GM19238 (cell line): ENCODE measurements at regions not wholly inside any gene's neighbourhood (a gene's known extent, or its start where the extent isn't known, plus 50 kb on each side); places are given as distances from the start of the nearest gene placed in this dataset.

ENCODE experiments used
- DNase-seq: peaks from one replicate; pipeline ENCODE4 v3.0.0; 2011; ENCODE audit warnings: low spot score; ENCODE audit not compliant: insufficient read length

DNA sequence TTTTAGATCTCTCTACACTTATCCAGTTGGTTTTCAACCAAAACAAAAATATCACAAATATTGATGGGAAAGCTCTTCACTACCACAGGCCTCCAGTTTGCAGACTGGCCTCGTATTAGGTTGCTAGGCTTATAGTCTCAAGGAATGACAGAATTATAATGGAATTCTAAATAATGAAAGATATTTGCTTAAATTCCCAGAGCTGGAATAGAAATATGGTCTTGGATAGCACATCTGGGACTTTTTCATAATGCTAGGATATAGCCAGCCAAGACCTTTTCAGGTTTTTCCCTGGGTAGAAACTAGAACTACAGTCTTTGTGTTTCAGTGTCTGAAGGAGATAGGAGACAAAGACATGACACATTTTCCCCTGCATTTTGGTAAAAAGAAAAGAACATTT is 121.9 kb upstream of the STAC start:
- no peak for DNase-seq

DNA sequence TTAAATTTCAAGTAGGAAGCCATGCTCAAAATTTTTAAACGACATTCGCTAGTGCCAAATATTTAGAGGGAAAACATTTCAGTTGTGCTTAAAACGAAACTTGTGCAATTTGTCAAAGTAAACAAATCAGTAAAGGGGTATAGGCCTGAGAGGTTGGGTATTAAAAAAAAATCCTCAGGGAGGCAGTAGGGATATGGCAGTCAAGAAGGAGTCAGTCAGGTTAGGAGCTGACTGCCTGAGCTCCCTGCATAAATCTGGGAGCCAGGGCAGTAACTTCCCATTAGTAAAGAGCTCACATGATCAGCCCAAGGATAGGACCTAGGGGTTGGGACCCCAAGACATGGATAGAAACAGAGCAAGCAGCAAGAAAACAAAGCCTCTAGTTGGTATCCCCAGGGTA is 120.7 kb upstream of the STAC start:
- no peak for DNase-seq

DNA sequence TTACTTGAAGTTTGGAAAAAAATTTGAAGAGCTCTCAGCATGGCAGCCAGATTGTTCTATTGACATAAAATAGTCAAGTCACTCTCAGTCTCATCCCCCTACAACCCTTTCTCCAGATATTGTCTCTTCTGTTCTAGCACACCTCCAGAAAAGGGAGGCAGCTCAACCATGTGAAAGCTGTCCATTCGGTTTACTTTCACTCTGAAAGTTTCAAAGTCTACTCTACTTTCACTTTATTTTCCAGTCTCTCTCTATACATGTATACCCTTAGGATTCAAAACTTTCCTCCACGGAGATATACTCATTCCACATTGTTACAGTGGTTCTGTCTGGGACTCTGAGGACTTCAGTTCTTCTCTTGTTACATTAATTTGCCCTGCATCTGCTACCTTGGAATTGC is 111.0 kb upstream of the STAC start:
- DNase-seq: no peak

DNA sequence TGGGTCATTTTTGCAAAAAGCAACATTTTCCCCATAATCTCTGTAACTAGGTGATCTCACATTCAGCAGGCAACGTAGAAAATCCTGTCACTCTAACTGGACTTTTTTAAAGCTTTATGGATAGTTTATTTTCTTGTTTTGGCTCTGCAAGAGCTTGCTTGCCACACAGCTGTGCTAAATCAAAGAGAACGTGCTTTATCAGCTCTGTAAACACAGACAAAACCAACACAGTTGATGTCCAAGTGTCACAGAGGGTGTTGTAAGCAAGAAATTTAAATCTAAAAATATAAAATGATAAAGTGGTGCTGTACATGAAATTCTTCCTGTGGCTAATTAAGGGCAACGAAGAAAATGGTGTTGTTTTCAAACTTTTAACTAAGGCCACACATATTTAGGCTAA is 97.5 kb upstream of the STAC start:
- no peak for DNase-seq

DNA sequence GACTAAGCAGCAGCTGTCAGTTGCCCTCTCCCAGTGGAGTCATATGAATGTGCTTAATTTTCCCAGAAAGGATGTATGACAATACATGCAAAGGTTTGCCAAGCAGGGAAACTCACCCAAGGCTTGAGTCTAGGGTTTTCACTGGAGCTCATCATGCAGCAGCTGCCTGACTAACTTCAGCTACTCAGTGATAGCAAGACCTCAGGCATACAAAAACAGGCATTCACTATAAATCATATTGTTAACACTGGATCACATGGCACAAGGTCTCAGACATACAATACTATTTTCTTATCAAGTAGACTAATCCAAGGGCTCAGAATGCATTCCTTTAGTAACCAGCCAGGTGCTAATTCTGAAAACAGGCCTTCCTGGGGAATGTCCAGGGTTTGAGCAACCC is 85.0 kb upstream of the STAC start:
- DNase-seq: no peak

DNA sequence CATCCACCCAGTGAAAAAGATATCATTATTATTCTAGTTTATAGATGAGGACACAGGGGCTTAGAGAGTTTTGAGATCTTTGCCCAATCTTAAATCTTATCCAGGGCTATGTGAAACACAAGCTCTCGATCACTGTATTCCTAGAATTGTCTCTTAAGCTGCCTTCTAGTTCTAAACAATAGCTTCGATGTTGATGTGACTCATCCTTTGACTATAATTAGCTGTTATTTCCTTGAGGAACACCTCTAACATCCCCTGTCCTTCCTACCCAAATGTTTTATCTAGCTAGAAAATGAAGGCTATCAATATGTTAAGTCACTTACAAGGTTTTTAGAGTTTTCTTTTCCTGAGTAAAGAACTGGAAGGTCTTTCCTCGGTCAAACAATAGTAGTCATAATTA is 83.1 kb upstream of the STAC start:
- DNase-seq: no peak

DNA sequence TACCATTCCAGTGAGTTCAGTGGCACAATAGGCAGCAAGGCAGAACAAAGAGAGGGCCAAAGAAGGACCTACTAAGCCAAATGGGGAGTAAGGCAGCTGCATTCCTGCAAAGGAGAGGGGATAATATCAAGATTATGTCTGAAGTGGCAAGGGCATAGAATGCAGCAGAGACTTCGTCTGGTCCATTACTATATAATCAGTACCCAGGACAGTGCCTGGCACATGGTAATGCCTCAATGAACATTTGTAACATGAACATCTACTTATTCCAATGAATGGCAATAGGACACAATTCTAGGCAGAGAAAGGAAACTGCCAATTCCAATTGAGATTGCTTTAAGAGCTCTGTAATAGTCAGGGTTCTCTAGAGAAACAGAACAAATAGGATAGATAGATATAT is 82.1 kb upstream of the STAC start:
- no peak for DNase-seq

DNA sequence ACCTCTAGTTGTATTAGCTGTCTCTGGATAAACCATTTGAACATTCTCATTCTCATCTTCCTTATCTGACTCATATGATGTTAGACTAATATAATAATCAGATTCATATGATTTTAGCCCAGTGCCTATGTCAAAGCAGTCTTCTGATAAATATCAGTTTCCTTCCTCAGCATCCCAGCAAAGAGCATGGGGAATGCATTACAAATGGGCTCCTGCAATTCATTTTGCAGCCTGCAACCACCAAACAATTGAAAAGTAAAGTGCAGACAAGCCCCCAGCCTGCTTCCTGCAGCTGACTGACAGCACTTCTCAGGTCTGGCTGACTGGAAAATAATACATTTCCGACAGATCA is 78.2 kb upstream of the STAC start:
- DNase-seq: no peak

DNA sequence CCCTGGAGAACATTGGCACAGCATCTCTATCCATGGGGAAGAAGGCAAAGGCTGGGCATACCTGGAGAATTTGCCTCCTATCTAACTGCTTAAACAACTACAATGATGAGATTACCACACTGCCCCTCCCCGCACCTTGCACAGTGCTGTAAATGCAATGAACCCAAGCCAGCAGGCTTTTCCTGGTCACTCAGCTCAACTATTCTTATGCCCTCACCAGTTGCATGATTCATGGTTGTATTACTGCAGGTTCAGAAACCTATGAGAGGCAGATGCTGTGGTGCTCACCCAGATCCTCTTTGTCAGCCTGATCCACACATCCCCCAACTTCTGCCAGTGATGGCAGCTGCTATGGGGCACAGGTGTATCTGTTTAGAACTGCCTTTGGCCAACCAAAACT is 77.7 kb upstream of the STAC start:
- no peak for DNase-seq

GRCh38 chr3:36303286-36303685 is 77.0 kb upstream of the STAC start:
- no peak for DNase-seq

DNA sequence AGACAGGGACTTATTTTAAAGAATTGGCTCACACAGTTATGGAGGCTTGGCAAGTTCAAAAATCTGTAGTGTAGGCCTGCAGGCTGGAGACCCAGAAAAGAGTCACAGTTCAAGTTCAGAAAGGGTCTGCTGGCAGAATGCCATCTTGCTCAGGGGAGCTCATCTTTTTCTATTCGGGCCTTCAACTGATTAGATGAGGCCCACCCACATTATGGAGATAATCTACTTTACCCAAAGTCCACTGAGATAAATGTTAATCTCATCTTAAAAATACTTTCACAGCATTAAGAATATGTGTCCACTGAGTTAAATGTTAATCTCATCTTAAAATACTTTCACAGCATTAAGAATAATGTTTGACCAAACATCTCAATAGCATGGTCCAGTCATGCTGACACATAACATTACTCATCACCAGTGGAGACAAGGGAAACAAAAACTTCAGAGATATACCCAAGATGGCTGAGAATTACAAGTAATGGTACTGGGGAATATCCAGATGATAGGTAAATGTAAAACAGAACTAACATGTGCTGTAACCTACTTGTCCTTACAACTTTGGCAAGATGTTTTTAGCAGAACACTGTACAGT is 74.3 kb upstream of the STAC start:
- DNase-seq: no peak

DNA sequence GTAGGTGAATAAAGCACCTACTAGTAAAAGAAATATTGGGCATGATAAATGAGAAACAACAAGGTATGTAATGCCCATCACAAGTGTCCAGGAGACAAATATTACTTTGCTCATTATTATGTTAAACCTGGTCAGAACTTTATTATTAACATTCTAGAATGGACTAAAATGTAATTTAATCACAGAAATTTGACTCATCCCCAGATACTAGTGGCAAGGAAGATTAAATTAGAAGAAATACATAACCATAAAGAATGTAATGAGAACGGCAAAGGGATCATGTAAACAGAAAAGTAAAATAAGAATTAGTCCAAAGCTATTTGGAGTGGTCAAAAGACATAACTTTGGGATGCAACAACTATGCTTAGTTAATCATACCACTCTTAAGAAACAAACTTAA is 71.2 kb upstream of the STAC start:
- DNase-seq: no peak

DNA sequence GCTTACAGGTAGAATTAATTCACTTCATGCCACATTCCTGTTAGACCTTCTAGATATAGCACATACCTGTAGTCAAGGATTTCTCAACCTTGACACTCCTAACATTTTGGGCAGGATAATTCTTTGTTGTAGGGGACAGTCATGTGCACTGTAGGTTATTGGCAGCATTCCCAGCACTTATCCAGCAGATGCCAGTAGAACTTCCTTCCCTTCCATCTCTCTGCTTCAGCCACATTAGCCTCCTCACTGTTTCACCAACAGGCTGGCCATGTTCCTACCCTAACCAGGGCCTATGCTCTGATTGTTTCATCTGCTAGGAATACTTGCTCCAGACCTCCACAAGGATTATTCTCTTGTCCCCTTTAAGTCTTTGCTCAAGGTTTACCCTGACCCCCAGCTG is 68.0 kb upstream of the STAC start:
- no peak for DNase-seq

DNA sequence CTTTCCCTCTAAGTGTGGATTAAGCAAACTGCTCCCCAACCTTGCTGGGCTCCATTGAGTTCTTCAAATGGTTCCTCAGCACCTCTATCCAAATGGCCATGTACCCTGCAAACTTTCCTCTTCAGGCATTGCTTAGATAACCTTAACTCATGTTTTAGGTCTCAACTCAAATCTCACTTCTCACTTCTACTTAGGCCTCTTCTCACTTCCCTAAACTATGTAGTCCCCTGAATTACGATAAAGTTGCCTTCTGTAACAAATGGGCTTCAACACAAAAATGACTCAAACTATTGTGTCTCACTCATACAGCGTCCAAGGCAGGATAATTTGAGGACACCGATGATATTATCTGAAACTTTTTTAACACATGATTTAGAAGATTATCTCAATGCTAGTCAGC is 62.4 kb upstream of the STAC start:
- DNase-seq: no peak

DNA sequence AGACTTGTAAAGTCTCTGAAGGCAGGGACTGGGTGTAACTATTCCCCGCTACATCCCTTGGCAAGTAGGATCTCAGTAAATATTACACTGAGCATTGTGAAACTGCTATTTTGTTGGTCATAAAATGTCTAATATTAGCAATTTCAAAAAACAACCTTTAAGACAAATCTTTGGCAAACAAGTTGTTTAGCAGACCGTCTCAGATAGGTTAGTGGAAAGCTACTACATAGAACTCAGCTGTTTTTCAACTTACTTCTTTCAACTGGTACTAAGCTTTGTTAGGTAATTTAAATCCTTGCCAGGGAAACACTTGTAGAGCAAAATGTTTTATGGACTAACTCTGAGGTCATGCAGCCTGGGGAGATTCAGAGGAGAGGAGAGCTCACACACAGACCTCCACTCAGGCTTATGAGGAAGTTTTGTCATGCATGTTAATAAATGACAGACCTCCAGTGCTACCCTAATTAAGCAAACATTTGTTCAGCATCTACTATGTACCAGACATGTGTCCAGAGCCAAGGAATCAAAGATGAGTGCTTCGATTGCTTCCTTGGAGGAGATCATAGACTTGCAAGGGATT is 61.6 kb upstream of the STAC start:
- no peak for DNase-seq

GRCh38 chr3:36319680-36320079 is 60.6 kb upstream of the STAC start:
- DNase-seq: no peak
